ENCODE measurements at regions not wholly inside any gene's neighbourhood (a gene's known extent, or its start where the extent isn't known, plus 50 kb on each side); places are given as distances from the start of the nearest gene placed in this dataset.

DNA sequence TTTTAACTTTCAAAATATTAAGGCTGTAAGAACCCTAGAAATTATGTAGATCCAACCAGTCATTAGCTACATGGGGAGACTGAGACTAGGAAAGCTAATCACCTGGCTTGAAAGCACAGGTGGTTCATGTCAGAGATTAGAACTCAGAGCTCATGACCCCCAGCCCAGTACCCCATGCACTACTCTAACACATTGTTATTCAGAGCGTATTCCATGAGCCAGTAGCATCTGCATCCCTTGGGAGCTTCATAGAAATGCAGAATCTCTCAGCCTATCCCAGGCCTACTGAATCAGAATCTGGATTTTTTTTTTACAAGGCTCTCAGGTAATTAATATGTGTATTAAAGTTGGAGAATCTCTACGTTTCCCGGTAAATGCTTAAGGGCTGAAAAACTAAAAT, 161.7 kb downstream of the BTG1 start:
- H2AFZ ChIP-seq (ENCODE audit: low read depth, low read length) = no peak overlapping the region
- no peaks in the 10 kb centered on the region for H3K9me3 Mint-ChIP-seq (ENCODE audit: unreplicated experiment)
- peaks cover 20% of the 10 kb centered on the region for H3K4me1 Mint-ChIP-seq (ENCODE audit: low read depth, unreplicated experiment)
- FAIRE-seq (no peak), DNase-seq (ENCODE audit: low read depth) (no peak)
- H3K36me3 ChIP-seq (ENCODE audit: insufficient read depth, low read length) = no peaks in the 10 kb centered on the region
- TF ChIP-seq EZH2 (IDR thresholded peaks at IDR 0.05; ENCODE audit: insufficient read depth, low read length) (no peak), CTCF (IDR thresholded peaks at IDR 0.05; ENCODE audit: insufficient read depth, low read depth, low read length) (no peak)
- no peak overlapping the region for H3K27ac ChIP-seq (ENCODE audit: low read depth, low read length)
- no peaks in the 10 kb centered on the region for H3K36me3 Mint-ChIP-seq (ENCODE audit: low read depth, unreplicated experiment)
- no peak overlapping the region for H3K4me3 ChIP-seq (ENCODE audit: insufficient read depth, low read depth, low read length)
- peaks cover 34% of the 10 kb centered on the region for H3K4me1 ChIP-seq (ENCODE audit: insufficient read depth, low read length)
- H4K20me1 ChIP-seq (ENCODE audit: insufficient read depth, low read length) = no peaks in the 10 kb centered on the region
- H3K9ac ChIP-seq (ENCODE audit: low read length) = no peak overlapping the region
- H3K27ac Mint-ChIP-seq (ENCODE audit: unreplicated experiment) = no peak overlapping the region
- H3K4me3 Mint-ChIP-seq (ENCODE audit: unreplicated experiment) = no peak overlapping the region
- no peaks in the 10 kb centered on the region for H3K27me3 Mint-ChIP-seq (ENCODE audit: low read depth, unreplicated experiment)
- H3K4me2 ChIP-seq (ENCODE audit: low read length) = peak overlapping the region; percentile 47
- H3K79me2 ChIP-seq (ENCODE audit: insufficient read depth, low read length) = no peaks in the 10 kb centered on the region
- no peaks in the 10 kb centered on the region for H3K9me3 ChIP-seq (ENCODE audit: insufficient read depth, low read depth, low read length)
- no peaks in the 10 kb centered on the region for H3K27me3 ChIP-seq (ENCODE audit: insufficient read depth, low read length)

GRCh38 chr12:91982946-91983345, 162.7 kb downstream of the BTG1 start:
- Histone ChIP-seq H3K27me3 (ENCODE audit: insufficient read depth, low read length) (no peaks in the 10 kb centered on the region), H2AFZ (ENCODE audit: low read depth, low read length) (no peak overlapping the region), H4K20me1 (ENCODE audit: insufficient read depth, low read length) (no peaks in the 10 kb centered on the region), H3K4me3 (ENCODE audit: insufficient read depth, low read depth, low read length) (no peak overlapping the region), H3K79me2 (ENCODE audit: insufficient read depth, low read length) (no peaks in the 10 kb centered on the region), H3K9ac (ENCODE audit: low read length) (no peak overlapping the region), H3K36me3 (ENCODE audit: insufficient read depth, low read length) (no peaks in the 10 kb centered on the region), H3K4me1 (ENCODE audit: insufficient read depth, low read length) (peaks cover 29% of the 10 kb centered on the region), H3K4me2 (ENCODE audit: low read length) (no peak overlapping the region), H3K9me3 (ENCODE audit: insufficient read depth, low read depth, low read length) (no peaks in the 10 kb centered on the region), H3K27ac (ENCODE audit: low read depth, low read length) (no peak overlapping the region)
- DNase-seq (ENCODE audit: low read depth) = peak; percentile 20
- peaks cover 23% of the 10 kb centered on the region for H3K4me1 Mint-ChIP-seq (ENCODE audit: low read depth, unreplicated experiment)
- TF ChIP-seq EZH2 (IDR thresholded peaks at IDR 0.05; ENCODE audit: insufficient read depth, low read length) (no peak), CTCF (IDR thresholded peaks at IDR 0.05; ENCODE audit: insufficient read depth, low read depth, low read length) (no peak)
- H3K36me3 Mint-ChIP-seq (ENCODE audit: low read depth, unreplicated experiment) = no peaks in the 10 kb centered on the region
- no peak for FAIRE-seq
- no peaks in the 10 kb centered on the region for H3K27me3 Mint-ChIP-seq (ENCODE audit: low read depth, unreplicated experiment)
- H3K9me3 Mint-ChIP-seq (ENCODE audit: unreplicated experiment) = peaks cover 2% of the 10 kb centered on the region
- H3K4me3 Mint-ChIP-seq (ENCODE audit: unreplicated experiment) = no peak overlapping the region
- H3K27ac Mint-ChIP-seq (ENCODE audit: unreplicated experiment) = no peak overlapping the region

GRCh38 chr12:91980389-91980821, 165.2 kb downstream of the BTG1 start:
- no peak overlapping the region for H3K27ac Mint-ChIP-seq (ENCODE audit: unreplicated experiment)

More at GRCh38 chr12:91980389-91980821, 165.2 kb downstream of the BTG1 start:
- H3K9ac ChIP-seq (ENCODE audit: low read length) = no peak overlapping the region
- H3K27ac ChIP-seq (ENCODE audit: low read depth, low read length) = no peak overlapping the region
- H3K27me3 ChIP-seq (ENCODE audit: insufficient read depth, low read length) = no peaks in the 10 kb centered on the region
- no peak overlapping the region for H3K4me2 ChIP-seq (ENCODE audit: low read length)
- no peak overlapping the region for H2AFZ ChIP-seq (ENCODE audit: low read depth, low read length)
- H3K4me1 Mint-ChIP-seq (ENCODE audit: low read depth, unreplicated experiment) = peaks cover 9% of the 10 kb centered on the region
- H3K9me3 ChIP-seq (ENCODE audit: insufficient read depth, low read depth, low read length) = no peaks in the 10 kb centered on the region
- no peak for FAIRE-seq
- H3K79me2 ChIP-seq (ENCODE audit: insufficient read depth, low read length) = no peaks in the 10 kb centered on the region
- peaks cover 16% of the 10 kb centered on the region for H3K4me1 ChIP-seq (ENCODE audit: insufficient read depth, low read length)
- H3K4me3 Mint-ChIP-seq (ENCODE audit: unreplicated experiment) = no peak overlapping the region
- H4K20me1 ChIP-seq (ENCODE audit: insufficient read depth, low read length) = no peaks in the 10 kb centered on the region
- H3K36me3 ChIP-seq (ENCODE audit: insufficient read depth, low read length) = no peaks in the 10 kb centered on the region
- H3K36me3 Mint-ChIP-seq (ENCODE audit: low read depth, unreplicated experiment) = no peaks in the 10 kb centered on the region
- no peaks in the 10 kb centered on the region for H3K27me3 Mint-ChIP-seq (ENCODE audit: low read depth, unreplicated experiment)
- H3K4me3 ChIP-seq (ENCODE audit: insufficient read depth, low read depth, low read length) = no peak overlapping the region
- DNase-seq (ENCODE audit: low read depth) = no peak
- H3K9me3 Mint-ChIP-seq (ENCODE audit: unreplicated experiment) = peaks cover 2% of the 10 kb centered on the region
- TF ChIP-seq CTCF (IDR thresholded peaks at IDR 0.05; ENCODE audit: insufficient read depth, low read depth, low read length) = no peak
- TF ChIP-seq EZH2 (IDR thresholded peaks at IDR 0.05; ENCODE audit: insufficient read depth, low read length) = no peak
